GM12875 (cell line): ENCODE measurements at regions not wholly inside any gene's neighbourhood (a gene's known extent, or its start where the extent isn't known, plus 50 kb on each side); places are given as distances from the start of the nearest gene placed in this dataset.

Experiments
- H3K4me3 ChIP-seq: one replicate; pipeline ENCODE4 v1.5.1; 2011; ENCODE audit warnings: low read depth, low read length, control low read depth
- CTCF ChIP-seq: IDR thresholded peaks from 2 replicates; pipeline ENCODE4 v1.5.1; 2011; ENCODE audit warnings: low read depth, mild to moderate bottlenecking, control low read depth, inconsistent platforms, low read length, moderate library complexity, borderline replicate concordance; ENCODE audit not compliant: insufficient read depth

- no peak for TF ChIP-seq CTCF
- H3K4me3 ChIP-seq, result no peak overlapping the region
These were observed 218.8 kb upstream of the PREP start for GRCh38 chr6:105621564-105622175.

- no peak overlapping the region for H3K4me3 ChIP-seq
- no peak for TF ChIP-seq CTCF
These were observed 218.0 kb upstream of the PREP start for GRCh38 chr6:105620878-105621277.

GRCh38 chr6:105619971-105620741 is 217.3 kb upstream of the PREP start:
- TF ChIP-seq CTCF, result no peak
- H3K4me3 ChIP-seq, result no peak overlapping the region

- no peak overlapping the region for H3K4me3 ChIP-seq
- TF ChIP-seq CTCF, result no peak
These were observed 215.4 kb upstream of the PREP start for GRCh38 chr6:105618247-105618646.

- no peak overlapping the region for H3K4me3 ChIP-seq
- TF ChIP-seq CTCF, result no peak
These were observed 213.6 kb upstream of the PREP start for GRCh38 chr6:105616521-105616920.

GRCh38 chr6:105611606-105612005 is 208.7 kb upstream of the PREP start:
- no peak overlapping the region for H3K4me3 ChIP-seq
- no peak for TF ChIP-seq CTCF

GRCh38 chr6:105609375-105609991 is 206.6 kb upstream of the PREP start:
- TF ChIP-seq CTCF, result no peak
- H3K4me3 ChIP-seq, result no peak overlapping the region
